PFSK-1 (cell line): ENCODE measurements at regions not wholly inside any gene's neighbourhood (a gene's known extent, or its start where the extent isn't known, plus 50 kb on each side); places are given as distances from the start of the nearest gene placed in this dataset.

Experiments
- FOXP2 ChIP-seq: optimal IDR thresholded peaks from 2 replicates; pipeline ENCODE3; 2011; ENCODE audit warnings: borderline replicate concordance, control low read depth, inconsistent platforms; ENCODE audit not compliant: insufficient read depth; ENCODE audit errors: extremely low read length, extremely low read depth
- POLR2AphosphoS5 ChIP-seq: IDR thresholded peaks from 2 replicates; pipeline ENCODE4 v1.6.1; 2012; ENCODE audit warnings: low read depth, mild to moderate bottlenecking, control low read depth, low read length, moderate library complexity
- REST ChIP-seq, 2 experiments: IDR thresholded peaks; 2 replicates each; pipeline versions ENCODE4 v1.6.1 to v1.8.0; 2011 to 2012; ENCODE audit warnings: low read depth in 2 of 2, low read length in 2 of 2, control low read depth in 1 of 2, inconsistent platforms in 1 of 2, mild to moderate bottlenecking in 1 of 2, moderate library complexity in 1 of 2; ENCODE audit not compliant: insufficient read depth in 1 of 2
- SIN3A ChIP-seq: IDR thresholded peaks from 2 replicates; pipeline ENCODE4 v1.6.1; 2012; ENCODE audit warnings: mild to moderate bottlenecking, low read length, moderate library complexity, borderline replicate concordance; ENCODE audit not compliant: insufficient read depth
- TAF1 ChIP-seq: IDR thresholded peaks from 2 replicates; pipeline ENCODE4 v1.6.1; 2012; ENCODE audit warnings: low read length, control low read depth, borderline replicate concordance; ENCODE audit not compliant: insufficient read depth

GRCh38 chr12:114936148-114937079, 252.4 kb upstream of the TBX3 start:
- TF ChIP-seq TAF1 (no peak), POLR2AphosphoS5 (no peak), REST (IDR thresholded peaks at IDR 0.05; ENCODE audit: insufficient read depth in 1 of 2, low read depth in 2 of 2, low read length in 2 of 2) (no peak), FOXP2 (no peak), SIN3A (no peak)

GRCh38 chr12:114935658-114936057, 251.7 kb upstream of the TBX3 start:
- TF ChIP-seq REST (IDR thresholded peaks at IDR 0.05; ENCODE audit: insufficient read depth in 1 of 2, low read depth in 2 of 2, low read length in 2 of 2) (no peak), SIN3A (no peak), TAF1 (no peak), POLR2AphosphoS5 (no peak), FOXP2 (no peak)

GRCh38 chr12:114933428-114934160, 249.6 kb upstream of the TBX3 start:
- TF ChIP-seq REST (IDR thresholded peaks at IDR 0.05; ENCODE audit: insufficient read depth in 1 of 2, low read depth in 2 of 2, low read length in 2 of 2) (no peak), SIN3A (no peak), TAF1 (no peak), POLR2AphosphoS5 (no peak), FOXP2 (no peak)

- TF ChIP-seq POLR2AphosphoS5 (no peak), REST (IDR thresholded peaks at IDR 0.05; ENCODE audit: insufficient read depth in 1 of 2, low read depth in 2 of 2, low read length in 2 of 2) (no peak)
Measured at GRCh38 chr12:114932806-114933205, 248.8 kb upstream of the TBX3 start.
